ENCODE measurements at regions not wholly inside any gene's neighbourhood (a gene's known extent, or its start where the extent isn't known, plus 50 kb on each side); places are given as distances from the start of the nearest gene placed in this dataset.

- no peak for TF ChIP-seq CTCF (conservative IDR thresholded peaks at IDR 0.05; ENCODE audit: control insufficient read depth, insufficient read depth, low read depth, low read length)
- no peak overlapping the region for H3K4me3 ChIP-seq (ENCODE audit: control insufficient read depth, low read depth, low read length)
- DNase-seq (ENCODE audit: low read depth): no peak
Observed at GRCh38 chr13:109853153-109853552, 66.8 kb upstream of the IRS2 start.

GRCh38 chr13:109846185-109846584, 59.8 kb upstream of the IRS2 start:
- no peak overlapping the region for H3K4me3 ChIP-seq (ENCODE audit: control insufficient read depth, low read depth, low read length)
- TF ChIP-seq CTCF (conservative IDR thresholded peaks at IDR 0.05; ENCODE audit: control insufficient read depth, insufficient read depth, low read depth, low read length): no peak
- no peak for DNase-seq (ENCODE audit: low read depth)

GRCh38 chr13:109844396-109844795, 58.0 kb upstream of the IRS2 start:
- no peak overlapping the region for H3K4me3 ChIP-seq (ENCODE audit: control insufficient read depth, low read depth, low read length)
- TF ChIP-seq CTCF (conservative IDR thresholded peaks at IDR 0.05; ENCODE audit: control insufficient read depth, insufficient read depth, low read depth, low read length): no peak
- peak; percentile 63 for DNase-seq (ENCODE audit: low read depth)

GRCh38 chr13:109843695-109844094, 57.3 kb upstream of the IRS2 start:
- DNase-seq (ENCODE audit: low read depth): no peak
- no peak for TF ChIP-seq CTCF (conservative IDR thresholded peaks at IDR 0.05; ENCODE audit: control insufficient read depth, insufficient read depth, low read depth, low read length)
- no peak overlapping the region for H3K4me3 ChIP-seq (ENCODE audit: control insufficient read depth, low read depth, low read length)

- no peak for TF ChIP-seq CTCF (conservative IDR thresholded peaks at IDR 0.05; ENCODE audit: control insufficient read depth, insufficient read depth, low read depth, low read length)
- no peak for DNase-seq (ENCODE audit: low read depth)
- no peak overlapping the region for H3K4me3 ChIP-seq (ENCODE audit: control insufficient read depth, low read depth, low read length)
Observed at GRCh38 chr13:109842212-109842920, 56.0 kb upstream of the IRS2 start.

- no peak overlapping the region for H3K4me3 ChIP-seq (ENCODE audit: control insufficient read depth, low read depth, low read length)
- no peak for TF ChIP-seq CTCF (conservative IDR thresholded peaks at IDR 0.05; ENCODE audit: control insufficient read depth, insufficient read depth, low read depth, low read length)
- no peak for DNase-seq (ENCODE audit: low read depth)
Observed at GRCh38 chr13:109840893-109841287, 54.5 kb upstream of the IRS2 start.

Data from fibroblast of mammary gland (primary cell).